ENCODE measurements at regions not wholly inside any gene's neighbourhood (a gene's known extent, or its start where the extent isn't known, plus 50 kb on each side); places are given as distances from the start of the nearest gene placed in this dataset.
A peak's percentile ranks its signal among the peaks of the same experiment; 100 is the strongest.

DNA sequence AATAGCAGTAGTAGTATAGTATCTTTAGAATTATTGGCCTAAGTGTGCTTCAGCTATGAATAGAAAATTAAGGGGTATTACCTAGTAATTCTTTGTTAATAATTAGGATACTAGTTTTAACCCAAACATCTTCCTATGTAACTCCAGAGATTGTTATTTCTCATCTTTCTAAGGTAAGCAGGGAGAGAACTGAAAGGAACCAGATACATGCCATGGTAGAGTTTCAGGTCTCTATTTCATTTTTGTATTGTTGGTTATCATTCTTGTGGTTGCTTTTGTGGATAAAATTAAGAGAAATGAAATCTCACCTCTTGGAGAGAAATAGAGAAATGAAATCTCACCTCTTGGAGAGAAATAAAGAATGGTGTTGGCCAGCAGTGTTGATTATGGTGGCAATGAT is 597.1 kb upstream of the CT83 start:
- no peak overlapping the region for H3K4me2 ChIP-seq (ENCODE audit: low read length)
- H2BK120ac ChIP-seq (ENCODE audit: low read depth, low read length): no peak overlapping the region
- H4K8ac ChIP-seq (ENCODE audit: low read depth, low read length): no peak overlapping the region
- no peak for DNase-seq
- no peaks in the 10 kb centered on the region for H3K79me2 ChIP-seq (ENCODE audit: control insufficient read depth, insufficient read depth, low read length)
- no peaks in the 10 kb centered on the region for H3K36me3 ChIP-seq (ENCODE audit: control insufficient read depth, insufficient read depth, low read length)
- H3K4me3 ChIP-seq (ENCODE audit: low read length): no peak overlapping the region
- no peaks in the 10 kb centered on the region for H3K4me1 ChIP-seq (ENCODE audit: control insufficient read depth, low read depth, low read length)
- no peak overlapping the region for H4K5ac ChIP-seq (ENCODE audit: low read length)
- H2AK5ac ChIP-seq (ENCODE audit: low read length): no peak overlapping the region
- no peak overlapping the region for H2BK15ac ChIP-seq (replicated peaks; ENCODE audit: low read depth)
- H2BK5ac ChIP-seq (ENCODE audit: low read length): no peak overlapping the region
- H3K56ac ChIP-seq (ENCODE audit: low read length): no peak overlapping the region
- no peak overlapping the region for H3K18ac ChIP-seq (ENCODE audit: low read length)
- H3K23ac ChIP-seq (ENCODE audit: low read length): no peak overlapping the region
- no peaks in the 10 kb centered on the region for H3K79me1 ChIP-seq (ENCODE audit: low read length)
- H3K9ac ChIP-seq (ENCODE audit: low read length): no peak overlapping the region
- no peak overlapping the region for H3K27ac ChIP-seq (ENCODE audit: low read depth, low read length)
- H3K4ac ChIP-seq (ENCODE audit: low read depth, low read length): no peak overlapping the region
- H3K27me3 ChIP-seq (ENCODE audit: insufficient read depth, low read length, poor library complexity): no peaks in the 10 kb centered on the region

DNA sequence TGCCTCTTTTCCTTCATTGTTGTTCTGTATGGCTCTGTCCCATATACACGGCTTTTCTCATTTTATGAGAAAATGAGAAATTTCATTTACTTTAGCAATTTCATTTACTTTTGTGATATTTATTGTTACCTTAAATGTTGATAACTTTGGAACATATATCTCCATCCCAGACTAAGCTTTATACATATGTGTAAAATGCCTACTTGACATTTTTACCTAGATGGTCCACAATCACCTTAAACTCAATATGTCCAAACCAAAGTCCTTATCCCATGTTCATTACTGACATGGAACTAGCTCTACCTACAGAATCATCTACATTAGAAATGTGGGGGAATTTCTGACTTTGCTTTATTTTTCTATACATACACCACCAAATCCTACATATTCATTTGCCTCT is 590.5 kb upstream of the CT83 start:
- H3K27ac ChIP-seq (ENCODE audit: low read depth, low read length): no peak overlapping the region
- no peak overlapping the region for H2BK15ac ChIP-seq (replicated peaks; ENCODE audit: low read depth)
- no peak overlapping the region for H2BK5ac ChIP-seq (ENCODE audit: low read length)
- no peaks in the 10 kb centered on the region for H3K4me1 ChIP-seq (ENCODE audit: control insufficient read depth, low read depth, low read length)
- H3K18ac ChIP-seq (ENCODE audit: low read length): no peak overlapping the region
- no peak overlapping the region for H3K4me3 ChIP-seq (ENCODE audit: low read length)
- H3K4ac ChIP-seq (ENCODE audit: low read depth, low read length): no peak overlapping the region
- H4K5ac ChIP-seq (ENCODE audit: low read length): no peak overlapping the region
- WGBS (ENCODE audit: extremely low coverage, insufficient coverage, low lambda C conversion rate): no CpG with 5 or more reads among the region's 1 CpG
- H3K27me3 ChIP-seq (ENCODE audit: insufficient read depth, low read length, poor library complexity): no peaks in the 10 kb centered on the region
- no peak overlapping the region for H2AK5ac ChIP-seq (ENCODE audit: low read length)
- no peaks in the 10 kb centered on the region for H3K79me2 ChIP-seq (ENCODE audit: control insufficient read depth, insufficient read depth, low read length)
- no peak overlapping the region for H3K56ac ChIP-seq (ENCODE audit: low read length)
- H3K4me2 ChIP-seq (ENCODE audit: low read length): no peak overlapping the region
- no peak overlapping the region for H2BK120ac ChIP-seq (ENCODE audit: low read depth, low read length)
- no peak overlapping the region for H3K9ac ChIP-seq (ENCODE audit: low read length)
- no peaks in the 10 kb centered on the region for H3K36me3 ChIP-seq (ENCODE audit: control insufficient read depth, insufficient read depth, low read length)
- no peak overlapping the region for H4K8ac ChIP-seq (ENCODE audit: low read depth, low read length)
- H3K23ac ChIP-seq (ENCODE audit: low read length): no peak overlapping the region
- no peaks in the 10 kb centered on the region for H3K79me1 ChIP-seq (ENCODE audit: low read length)
- no peak for DNase-seq

DNA sequence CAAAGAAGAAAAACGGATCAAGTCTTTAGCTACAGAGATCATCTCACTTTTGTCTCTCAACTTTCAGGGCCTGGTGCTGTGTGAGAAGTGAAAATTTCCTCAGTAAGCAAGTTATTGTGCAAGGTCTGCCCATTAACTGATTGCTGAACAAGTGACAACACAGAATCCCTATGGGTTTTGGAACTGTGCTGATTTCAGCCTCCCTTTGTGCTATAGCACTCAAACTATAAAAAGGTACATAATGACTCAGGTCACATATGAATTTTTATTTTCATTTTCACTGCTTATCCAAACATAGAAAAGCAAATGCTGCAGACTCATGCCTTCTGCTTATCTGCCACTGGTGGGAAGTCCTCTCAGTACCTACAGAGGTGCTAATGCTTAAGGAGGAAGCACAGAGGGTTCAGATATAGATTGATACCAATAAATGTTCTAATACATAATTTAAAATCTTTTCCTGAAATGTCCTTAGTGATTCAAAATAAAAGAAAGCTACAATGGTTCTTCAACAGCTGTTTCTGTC is 576.2 kb upstream of the CT83 start:
- no peak overlapping the region for H2AK5ac ChIP-seq (ENCODE audit: low read length)
- no peak overlapping the region for H3K4me2 ChIP-seq (ENCODE audit: low read length)
- no peak overlapping the region for H3K27ac ChIP-seq (ENCODE audit: low read depth, low read length)
- H3K4me3 ChIP-seq (ENCODE audit: low read length): no peak overlapping the region
- H4K8ac ChIP-seq (ENCODE audit: low read depth, low read length): no peak overlapping the region
- H3K9ac ChIP-seq (ENCODE audit: low read length): no peak overlapping the region
- DNase-seq: peak; percentile 0
- H3K27me3 ChIP-seq (ENCODE audit: insufficient read depth, low read length, poor library complexity): no peaks in the 10 kb centered on the region
- no CpG with 5 or more reads among the region's 1 CpG for WGBS (ENCODE audit: extremely low coverage, insufficient coverage, low lambda C conversion rate)
- no peaks in the 10 kb centered on the region for H3K4me1 ChIP-seq (ENCODE audit: control insufficient read depth, low read depth, low read length)
- peak overlapping the region; percentile 15 for H3K56ac ChIP-seq (ENCODE audit: low read length)
- H2BK15ac ChIP-seq (replicated peaks; ENCODE audit: low read depth): no peak overlapping the region
- H4K5ac ChIP-seq (ENCODE audit: low read length): no peak overlapping the region
- H3K4ac ChIP-seq (ENCODE audit: low read depth, low read length): no peak overlapping the region
- H3K18ac ChIP-seq (ENCODE audit: low read length): no peak overlapping the region
- no peak overlapping the region for H2BK5ac ChIP-seq (ENCODE audit: low read length)
- no peak overlapping the region for H3K23ac ChIP-seq (ENCODE audit: low read length)
- no peaks in the 10 kb centered on the region for H3K79me2 ChIP-seq (ENCODE audit: control insufficient read depth, insufficient read depth, low read length)
- no peaks in the 10 kb centered on the region for H3K36me3 ChIP-seq (ENCODE audit: control insufficient read depth, insufficient read depth, low read length)
- H2BK120ac ChIP-seq (ENCODE audit: low read depth, low read length): no peak overlapping the region
- H3K79me1 ChIP-seq (ENCODE audit: low read length): no peaks in the 10 kb centered on the region

DNA sequence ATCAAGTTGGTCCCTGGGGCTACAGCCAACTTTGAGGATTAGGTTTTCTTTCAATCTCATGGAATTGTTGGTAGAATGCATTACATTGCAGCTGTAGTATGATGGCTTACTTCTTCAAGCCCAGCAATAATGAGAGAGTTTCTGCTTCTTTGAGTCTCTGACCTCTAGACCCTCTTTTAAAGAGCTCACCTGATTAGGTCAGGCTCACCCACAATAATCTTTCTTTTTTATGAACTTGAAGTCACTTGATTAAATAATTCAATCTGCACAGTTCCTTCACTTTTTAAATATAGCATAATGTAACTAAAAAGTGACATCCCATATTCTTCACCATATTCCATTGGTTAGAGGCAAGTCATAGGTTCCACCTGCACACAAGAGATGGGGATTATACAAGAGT is 547.5 kb upstream of the CT83 start:
- Histone ChIP-seq H4K8ac (ENCODE audit: low read depth, low read length) (no peak overlapping the region), H3K79me2 (ENCODE audit: control insufficient read depth, insufficient read depth, low read length) (no peaks in the 10 kb centered on the region), H3K4me2 (ENCODE audit: low read length) (no peak overlapping the region), H3K79me1 (ENCODE audit: low read length) (no peaks in the 10 kb centered on the region), H3K18ac (ENCODE audit: low read length) (no peak overlapping the region), H2BK5ac (ENCODE audit: low read length) (no peak overlapping the region), H4K5ac (ENCODE audit: low read length) (no peak overlapping the region), H3K27me3 (ENCODE audit: insufficient read depth, low read length, poor library complexity) (no peaks in the 10 kb centered on the region), H3K56ac (ENCODE audit: low read length) (no peak overlapping the region), H2BK120ac (ENCODE audit: low read depth, low read length) (no peak overlapping the region), H3K4me3 (ENCODE audit: low read length) (no peak overlapping the region), H3K9ac (ENCODE audit: low read length) (no peak overlapping the region), H3K4ac (ENCODE audit: low read depth, low read length) (no peak overlapping the region), H2BK15ac (replicated peaks; ENCODE audit: low read depth) (no peak overlapping the region), H3K36me3 (ENCODE audit: control insufficient read depth, insufficient read depth, low read length) (no peaks in the 10 kb centered on the region), H3K4me1 (ENCODE audit: control insufficient read depth, low read depth, low read length) (no peaks in the 10 kb centered on the region), H3K23ac (ENCODE audit: low read length) (no peak overlapping the region), H2AK5ac (ENCODE audit: low read length) (no peak overlapping the region), H3K27ac (ENCODE audit: low read depth, low read length) (no peak overlapping the region)
- no peak for DNase-seq

DNA sequence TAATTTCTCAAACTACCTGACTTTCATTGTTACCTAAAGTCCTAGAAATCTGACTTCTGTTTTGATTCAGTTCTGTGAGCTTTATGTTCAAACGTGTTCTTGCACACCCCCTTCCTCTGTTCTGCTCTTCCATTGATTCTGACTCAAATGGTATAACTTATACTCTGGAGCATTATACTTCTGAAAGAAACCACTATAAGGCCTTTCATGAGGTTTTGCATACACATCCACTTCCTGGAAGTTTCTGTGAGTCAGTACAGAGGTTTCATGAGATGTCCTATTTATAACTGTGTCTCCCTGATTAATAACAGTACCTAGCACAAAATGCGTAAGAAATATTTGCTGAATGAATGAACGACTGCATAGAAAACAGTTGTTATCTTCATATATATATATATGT is 540.2 kb upstream of the CT83 start:
- no peak overlapping the region for H3K18ac ChIP-seq (ENCODE audit: low read length)
- H2BK15ac ChIP-seq (replicated peaks; ENCODE audit: low read depth): no peak overlapping the region
- WGBS (ENCODE audit: extremely low coverage, insufficient coverage, low lambda C conversion rate): no CpG with 5 or more reads among the region's 3 CpGs
- no peak overlapping the region for H4K5ac ChIP-seq (ENCODE audit: low read length)
- H3K9ac ChIP-seq (ENCODE audit: low read length): no peak overlapping the region
- no peaks in the 10 kb centered on the region for H3K79me2 ChIP-seq (ENCODE audit: control insufficient read depth, insufficient read depth, low read length)
- H3K4me3 ChIP-seq (ENCODE audit: low read length): no peak overlapping the region
- no peaks in the 10 kb centered on the region for H3K4me1 ChIP-seq (ENCODE audit: control insufficient read depth, low read depth, low read length)
- H3K27ac ChIP-seq (ENCODE audit: low read depth, low read length): no peak overlapping the region
- H3K4ac ChIP-seq (ENCODE audit: low read depth, low read length): no peak overlapping the region
- H2BK120ac ChIP-seq (ENCODE audit: low read depth, low read length): no peak overlapping the region
- H2AK5ac ChIP-seq (ENCODE audit: low read length): no peak overlapping the region
- H3K27me3 ChIP-seq (ENCODE audit: insufficient read depth, low read length, poor library complexity): no peaks in the 10 kb centered on the region
- H2BK5ac ChIP-seq (ENCODE audit: low read length): no peak overlapping the region
- no peak overlapping the region for H3K4me2 ChIP-seq (ENCODE audit: low read length)
- DNase-seq: no peak
- no peaks in the 10 kb centered on the region for H3K79me1 ChIP-seq (ENCODE audit: low read length)
- no peak overlapping the region for H4K8ac ChIP-seq (ENCODE audit: low read depth, low read length)
- no peak overlapping the region for H3K23ac ChIP-seq (ENCODE audit: low read length)
- no peak overlapping the region for H3K56ac ChIP-seq (ENCODE audit: low read length)
- H3K36me3 ChIP-seq (ENCODE audit: control insufficient read depth, insufficient read depth, low read length): no peaks in the 10 kb centered on the region

DNA sequence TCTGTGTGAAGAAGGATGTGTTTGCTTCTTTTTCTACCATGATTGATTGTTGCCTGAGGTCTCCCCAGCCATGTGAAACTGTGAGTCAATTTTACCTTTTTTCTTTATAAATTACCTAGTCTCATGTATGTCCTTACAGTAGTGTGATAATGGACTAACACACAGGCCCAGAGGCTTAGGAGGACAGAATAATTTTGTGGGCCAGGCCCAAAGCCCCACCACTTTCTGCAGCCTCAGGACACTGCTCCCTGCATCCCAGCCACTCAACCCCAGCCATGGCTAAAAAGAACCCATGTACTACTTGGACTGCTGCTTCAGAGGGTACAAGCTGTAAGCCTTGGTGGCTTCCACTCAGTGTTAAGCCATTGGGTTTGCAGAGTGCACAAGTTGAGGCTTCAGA is 512.7 kb upstream of the CT83 start:
- H2BK120ac ChIP-seq (ENCODE audit: low read depth, low read length): no peak overlapping the region
- H2BK5ac ChIP-seq (ENCODE audit: low read length): no peak overlapping the region
- no peaks in the 10 kb centered on the region for H3K79me2 ChIP-seq (ENCODE audit: control insufficient read depth, insufficient read depth, low read length)
- H3K9ac ChIP-seq (ENCODE audit: low read length): no peak overlapping the region
- no peak overlapping the region for H4K8ac ChIP-seq (ENCODE audit: low read depth, low read length)
- no peak overlapping the region for H3K18ac ChIP-seq (ENCODE audit: low read length)
- H4K5ac ChIP-seq (ENCODE audit: low read length): no peak overlapping the region
- H2BK15ac ChIP-seq (replicated peaks; ENCODE audit: low read depth): no peak overlapping the region
- no peak overlapping the region for H2AK5ac ChIP-seq (ENCODE audit: low read length)
- no peak overlapping the region for H3K23ac ChIP-seq (ENCODE audit: low read length)
- H3K4me2 ChIP-seq (ENCODE audit: low read length): no peak overlapping the region
- peak; percentile 1 for DNase-seq
- no peaks in the 10 kb centered on the region for H3K27me3 ChIP-seq (ENCODE audit: insufficient read depth, low read length, poor library complexity)
- H3K36me3 ChIP-seq (ENCODE audit: control insufficient read depth, insufficient read depth, low read length): no peaks in the 10 kb centered on the region
- no peak overlapping the region for H3K4me3 ChIP-seq (ENCODE audit: low read length)
- H3K4me1 ChIP-seq (ENCODE audit: control insufficient read depth, low read depth, low read length): no peaks in the 10 kb centered on the region
- H3K4ac ChIP-seq (ENCODE audit: low read depth, low read length): no peak overlapping the region
- no peak overlapping the region for H3K27ac ChIP-seq (ENCODE audit: low read depth, low read length)
- H3K79me1 ChIP-seq (ENCODE audit: low read length): no peaks in the 10 kb centered on the region
- H3K56ac ChIP-seq (ENCODE audit: low read length): no peak overlapping the region

All from mesendoderm (in vitro differentiated cells).